ENCODE measurements at regions not wholly inside any gene's neighbourhood (a gene's known extent, or its start where the extent isn't known, plus 50 kb on each side); places are given as distances from the start of the nearest gene placed in this dataset.

DNA sequence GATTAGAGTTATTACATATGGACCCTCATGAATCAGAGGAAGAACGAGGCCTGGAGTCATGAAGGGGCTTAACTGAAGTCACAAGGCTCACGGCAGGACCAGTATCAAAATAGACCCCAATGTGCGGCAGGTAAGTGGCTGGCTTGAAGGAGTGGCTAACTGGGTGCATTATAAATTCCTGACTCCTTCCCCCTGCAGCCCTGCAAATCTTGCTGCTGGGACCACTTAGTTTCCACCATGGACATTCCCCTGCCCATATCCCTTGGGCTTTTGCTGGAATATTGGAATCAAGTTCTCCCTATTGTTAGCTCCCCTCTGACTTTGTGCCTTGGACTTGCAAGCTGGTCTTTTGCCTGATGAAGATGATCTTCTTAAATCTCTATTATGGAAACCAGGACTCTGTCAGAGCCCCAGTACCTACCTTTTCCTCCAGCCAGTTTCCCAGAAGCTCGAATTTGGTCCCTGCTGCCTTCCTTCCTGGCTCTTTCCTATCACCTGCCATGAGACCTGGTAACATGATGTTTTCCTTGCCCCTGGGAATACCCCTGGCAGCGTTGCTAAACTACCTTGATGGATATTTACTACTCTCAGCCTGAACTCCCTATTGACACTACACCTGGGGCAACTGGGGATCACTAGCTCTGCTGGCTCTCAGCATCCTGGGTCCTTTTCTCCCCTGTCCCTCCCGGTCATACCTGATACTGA, 156.0 kb upstream of the JUN start:
- TF ChIP-seq POLR2A (IDR thresholded peaks at IDR 0.05): no peak
- TF ChIP-seq, protein P1, sequence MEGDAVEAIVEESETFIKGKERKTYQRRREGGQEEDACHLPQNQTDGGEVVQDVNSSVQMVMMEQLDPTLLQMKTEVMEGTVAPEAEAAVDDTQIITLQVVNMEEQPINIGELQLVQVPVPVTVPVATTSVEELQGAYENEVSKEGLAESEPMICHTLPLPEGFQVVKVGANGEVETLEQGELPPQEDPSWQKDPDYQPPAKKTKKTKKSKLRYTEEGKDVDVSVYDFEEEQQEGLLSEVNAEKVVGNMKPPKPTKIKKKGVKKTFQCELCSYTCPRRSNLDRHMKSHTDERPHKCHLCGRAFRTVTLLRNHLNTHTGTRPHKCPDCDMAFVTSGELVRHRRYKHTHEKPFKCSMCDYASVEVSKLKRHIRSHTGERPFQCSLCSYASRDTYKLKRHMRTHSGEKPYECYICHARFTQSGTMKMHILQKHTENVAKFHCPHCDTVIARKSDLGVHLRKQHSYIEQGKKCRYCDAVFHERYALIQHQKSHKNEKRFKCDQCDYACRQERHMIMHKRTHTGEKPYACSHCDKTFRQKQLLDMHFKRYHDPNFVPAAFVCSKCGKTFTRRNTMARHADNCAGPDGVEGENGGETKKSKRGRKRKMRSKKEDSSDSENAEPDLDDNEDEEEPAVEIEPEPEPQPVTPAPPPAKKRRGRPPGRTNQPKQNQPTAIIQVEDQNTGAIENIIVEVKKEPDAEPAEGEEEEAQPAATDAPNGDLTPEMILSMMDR (IDR thresholded peaks at IDR 0.05): no peak
